Keratinocyte (primary cell): ENCODE measurements at regions not wholly inside any gene's neighbourhood (a gene's known extent, or its start where the extent isn't known, plus 50 kb on each side); places are given as distances from the start of the nearest gene placed in this dataset.

ENCODE experiments used
- DNase-seq: peaks from one replicate; pipeline ENCODE4 v3.0.0-alpha.2; 2011; ENCODE audit warnings: low read depth, missing footprints, low spot score
- FAIRE-seq: peaks from 2 replicates; lab custom pipeline; 2011; peaks lifted over from hg19 to GRCh38; lab: Jason Lieb, UNC
- H2AFZ ChIP-seq: 2 replicates; pipeline ENCODE4 v1.6.0; 2012; ENCODE audit warnings: low read length, control low read depth, inconsistent platforms; ENCODE audit not compliant: control insufficient read depth
- H3K27ac ChIP-seq: 2 replicates; pipeline ENCODE4 v1.5.1; 2011; ENCODE audit warnings: low read length; ENCODE audit not compliant: control insufficient read depth, insufficient read depth
- H3K27me3 ChIP-seq: 3 replicates; pipeline ENCODE4 v1.6.0; 2011; ENCODE audit warnings: low read length; ENCODE audit not compliant: control insufficient read depth, insufficient read depth; ENCODE audit errors: extremely low read depth
- H3K36me3 ChIP-seq, 2 experiments: 2 replicates in 1 of 2; 3 replicates in 1 of 2; pipeline ENCODE4 v1.5.1; 2011; ENCODE audit warnings: low read length in 2 of 2, mild to moderate bottlenecking in 1 of 2; ENCODE audit not compliant: control insufficient read depth in 2 of 2, insufficient read depth in 2 of 2; ENCODE audit errors: extremely low read depth in 1 of 2
- H3K4me1 ChIP-seq: 3 replicates; pipeline ENCODE4 v1.5.1; 2011; ENCODE audit warnings: low read length; ENCODE audit not compliant: control insufficient read depth, insufficient read depth; ENCODE audit errors: extremely low read depth
- H3K4me2 ChIP-seq: 3 replicates; pipeline ENCODE4 v1.6.0; 2011; ENCODE audit warnings: low read depth, low read length; ENCODE audit not compliant: control insufficient read depth, insufficient read depth; ENCODE audit errors: extremely low read depth
- H3K4me3 ChIP-seq, 3 experiments: fragments of 200-600 bp in 1 of 3; sonication (generic) in 1 of 3; 2 replicates in 2 of 3; 3 replicates in 1 of 3; pipeline ENCODE4 v1.5.1; 2011 to 2016; ENCODE audit warnings: low read length in 3 of 3, mild to moderate bottlenecking in 3 of 3, control low read depth in 2 of 3, inconsistent platforms in 1 of 3, low read depth in 1 of 3, mixed read lengths in 1 of 3, mixed run types in 1 of 3, moderate library complexity in 1 of 3; ENCODE audit not compliant: control insufficient read depth in 2 of 3, insufficient read depth in 2 of 3; ENCODE audit errors: extremely low read depth in 1 of 3
- H3K79me2 ChIP-seq: 2 replicates; pipeline ENCODE4 v1.6.0; 2012; ENCODE audit warnings: low read length; ENCODE audit not compliant: control insufficient read depth, insufficient read depth
- H3K9ac ChIP-seq: 3 replicates; pipeline ENCODE4 v1.6.0; 2011; ENCODE audit warnings: low read length; ENCODE audit not compliant: control insufficient read depth, insufficient read depth; ENCODE audit errors: extremely low read depth
- H3K9me1 ChIP-seq: 3 replicates; pipeline ENCODE4 v1.6.0; 2011; ENCODE audit warnings: low read length; ENCODE audit not compliant: control insufficient read depth, insufficient read depth; ENCODE audit errors: extremely low read depth
- H3K9me3 ChIP-seq: 2 replicates; pipeline ENCODE4 v1.5.1; 2012; ENCODE audit warnings: low read depth, low read length; ENCODE audit not compliant: control insufficient read depth
- H4K20me1 ChIP-seq: 3 replicates; pipeline ENCODE4 v1.6.0; 2011; ENCODE audit warnings: low read length; ENCODE audit not compliant: control insufficient read depth, insufficient read depth; ENCODE audit errors: extremely low read depth
- EZH2 ChIP-seq: IDR thresholded peaks from one replicate; pipeline ENCODE4 v1.6.1; 2012; ENCODE audit warnings: inconsistent platforms, mild to moderate bottlenecking, low read length, moderate library complexity
- dilution Hi-C: fragments of 300-500 bp; cut with MboI; formaldehyde crosslinking; loops from one replicate; pipeline ENCODE4 v1.7.0; 2020; ENCODE audit warnings: low sequenced_read_pairs; ENCODE audit not compliant: extremely low pct_ligation_motif_present
- TF ChIP-seq, protein P1 (sequence below), 3 experiments: IDR thresholded peaks in 1 of 3; conservative IDR thresholded peaks in 1 of 3; optimal IDR thresholded peaks in 1 of 3; 2 replicates in 2 of 3; 3 replicates in 1 of 3; pipeline versions ENCODE3 to v1.5.1; 2011; ENCODE audit warnings: low read length in 3 of 3, mild to moderate bottlenecking in 3 of 3, moderate library complexity in 2 of 3, control low read depth in 1 of 3, inconsistent platforms in 1 of 3; ENCODE audit not compliant: insufficient read depth in 2 of 3; ENCODE audit errors: extremely low read depth in 1 of 3

DNA sequence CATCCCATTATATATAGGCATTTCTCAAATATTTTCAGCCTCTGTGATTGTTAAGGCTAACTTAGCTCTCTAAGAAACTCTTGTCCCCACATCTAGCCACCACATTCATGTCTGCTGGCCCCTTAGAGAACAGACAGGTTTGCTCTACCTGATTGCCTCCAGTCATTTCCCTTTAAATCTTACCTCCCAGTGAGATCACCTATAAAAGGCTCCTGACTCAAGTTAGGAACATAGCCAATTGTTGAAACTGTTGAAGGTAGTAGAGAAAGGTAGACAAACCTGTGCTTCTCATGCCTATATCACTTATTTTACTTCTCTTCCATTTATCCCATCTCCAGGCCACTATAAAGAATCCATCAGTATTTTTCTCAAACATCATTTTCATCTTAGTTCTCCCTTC lies 771.4 kb downstream of the DIAPH3 start:
- DNase-seq (no peak), FAIRE-seq (no peak)
- no peak overlapping the region for H3K27ac ChIP-seq
- H4K20me1 ChIP-seq = no peaks in the 10 kb centered on the region
- no peaks in the 10 kb centered on the region for H3K4me1 ChIP-seq
- no peak overlapping the region for H3K4me2 ChIP-seq
- dilution Hi-C loops = no loop called here
- H3K27me3 ChIP-seq = no peaks in the 10 kb centered on the region
- H3K9ac ChIP-seq = no peak overlapping the region
- no peaks in the 10 kb centered on the region for H3K9me1 ChIP-seq
- no peaks in the 10 kb centered on the region for H3K79me2 ChIP-seq
- TF ChIP-seq EZH2 = no peak
- TF ChIP-seq, protein P1, sequence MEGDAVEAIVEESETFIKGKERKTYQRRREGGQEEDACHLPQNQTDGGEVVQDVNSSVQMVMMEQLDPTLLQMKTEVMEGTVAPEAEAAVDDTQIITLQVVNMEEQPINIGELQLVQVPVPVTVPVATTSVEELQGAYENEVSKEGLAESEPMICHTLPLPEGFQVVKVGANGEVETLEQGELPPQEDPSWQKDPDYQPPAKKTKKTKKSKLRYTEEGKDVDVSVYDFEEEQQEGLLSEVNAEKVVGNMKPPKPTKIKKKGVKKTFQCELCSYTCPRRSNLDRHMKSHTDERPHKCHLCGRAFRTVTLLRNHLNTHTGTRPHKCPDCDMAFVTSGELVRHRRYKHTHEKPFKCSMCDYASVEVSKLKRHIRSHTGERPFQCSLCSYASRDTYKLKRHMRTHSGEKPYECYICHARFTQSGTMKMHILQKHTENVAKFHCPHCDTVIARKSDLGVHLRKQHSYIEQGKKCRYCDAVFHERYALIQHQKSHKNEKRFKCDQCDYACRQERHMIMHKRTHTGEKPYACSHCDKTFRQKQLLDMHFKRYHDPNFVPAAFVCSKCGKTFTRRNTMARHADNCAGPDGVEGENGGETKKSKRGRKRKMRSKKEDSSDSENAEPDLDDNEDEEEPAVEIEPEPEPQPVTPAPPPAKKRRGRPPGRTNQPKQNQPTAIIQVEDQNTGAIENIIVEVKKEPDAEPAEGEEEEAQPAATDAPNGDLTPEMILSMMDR (optimal IDR thresholded peaks at IDR 0.05 in 1 of 3, IDR thresholded peaks at IDR 0.05 in 1 of 3, conservative IDR thresholded peaks at IDR 0.05 in 1 of 3; ENCODE audit: extremely low read depth in 1 of 3, insufficient read depth in 2 of 3, low read length in 3 of 3) = no peak
- H3K9me3 ChIP-seq = no peaks in the 10 kb centered on the region
- H2AFZ ChIP-seq = no peak overlapping the region
- no peaks in the 10 kb centered on the region for H3K36me3 ChIP-seq
- H3K4me3 ChIP-seq = no peak overlapping the region

DNA sequence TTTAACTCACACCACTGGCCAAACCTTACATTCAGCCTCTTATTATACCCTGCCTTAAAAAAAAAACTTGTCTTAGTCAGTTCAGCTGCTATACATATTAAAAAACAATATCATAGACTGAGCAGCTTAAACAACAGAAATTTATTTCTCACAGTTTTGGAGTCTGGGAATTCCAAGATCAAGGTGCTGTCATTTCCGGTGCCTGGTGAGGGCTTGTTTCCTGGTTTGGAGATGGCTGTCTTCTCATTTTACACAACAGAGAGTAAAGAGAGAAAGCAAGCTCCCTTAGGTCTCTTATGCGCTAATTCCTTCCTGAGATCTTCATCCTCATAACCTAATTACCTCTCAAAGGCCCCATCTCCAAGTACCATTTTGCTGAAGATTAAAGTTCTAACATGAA lies 769.2 kb downstream of the DIAPH3 start:
- no peaks in the 10 kb centered on the region for H3K36me3 ChIP-seq
- H3K9me1 ChIP-seq = no peaks in the 10 kb centered on the region
- no peak for DNase-seq
- no peak overlapping the region for H3K9ac ChIP-seq
- no peak overlapping the region for H3K4me3 ChIP-seq
- H3K9me3 ChIP-seq = no peaks in the 10 kb centered on the region
- dilution Hi-C loops = no loop called here
- no peak for FAIRE-seq
- H3K4me2 ChIP-seq = no peak overlapping the region
- H3K79me2 ChIP-seq = no peaks in the 10 kb centered on the region
- H4K20me1 ChIP-seq = no peaks in the 10 kb centered on the region
- no peak overlapping the region for H3K27ac ChIP-seq
- H3K4me1 ChIP-seq = no peaks in the 10 kb centered on the region
- TF ChIP-seq, protein P1 (optimal IDR thresholded peaks at IDR 0.05 in 1 of 3, IDR thresholded peaks at IDR 0.05 in 1 of 3, conservative IDR thresholded peaks at IDR 0.05 in 1 of 3; ENCODE audit: extremely low read depth in 1 of 3, insufficient read depth in 2 of 3, low read length in 3 of 3) = no peak
- TF ChIP-seq EZH2 = no peak
- no peaks in the 10 kb centered on the region for H3K27me3 ChIP-seq
- no peak overlapping the region for H2AFZ ChIP-seq
